BE2C (cell line): ENCODE measurements at regions not wholly inside any gene's neighbourhood (a gene's known extent, or its start where the extent isn't known, plus 50 kb on each side); places are given as distances from the start of the nearest gene placed in this dataset.
A peak's percentile ranks its signal among the peaks of the same experiment; 100 is the strongest.

Experiments
- DNase-seq: peaks from one replicate; pipeline ENCODE4 v3.0.0-alpha.2; 2020
- H3K27me3 ChIP-seq: fragments of 250-450 bp; sonication (Bioruptor Pico); 2 replicates; pipeline ENCODE4 v1.5.1; 2020; ENCODE audit warnings: mild to moderate bottlenecking
- H3K36me3 ChIP-seq: fragments of 250-450 bp; sonication (Bioruptor Pico); 2 replicates; pipeline ENCODE4 v1.5.1; 2020; ENCODE audit warnings: mild to moderate bottlenecking
- H3K4me1 ChIP-seq: fragments of 250-450 bp; sonication (Bioruptor Pico); 2 replicates; pipeline ENCODE4 v1.5.1; 2020
- H3K4me3 ChIP-seq: 2 replicates; pipeline ENCODE4 v1.5.1; 2011; ENCODE audit warnings: low read depth, low read length
- H3K9me3 ChIP-seq: fragments of 250-450 bp; sonication (Bioruptor Pico); 2 replicates; pipeline ENCODE4 v1.5.1; 2020
- CTCF ChIP-seq: IDR thresholded peaks from 2 replicates; pipeline ENCODE4 v1.5.1; 2012; ENCODE audit warnings: mild to moderate bottlenecking, low read depth, low read length

- no peaks in the 10 kb centered on the region for H3K27me3 ChIP-seq
- H3K4me3 ChIP-seq, result no peak overlapping the region
- no peaks in the 10 kb centered on the region for H3K9me3 ChIP-seq
- no peaks in the 10 kb centered on the region for H3K36me3 ChIP-seq
- DNase-seq, result peak; percentile 2
- H3K4me1 ChIP-seq, result no peaks in the 10 kb centered on the region
- TF ChIP-seq CTCF, result peak; percentile 38
These were observed 423.3 kb downstream of the MAGEE1 start for GRCh38 chrX:76850851-76851250.

DNA sequence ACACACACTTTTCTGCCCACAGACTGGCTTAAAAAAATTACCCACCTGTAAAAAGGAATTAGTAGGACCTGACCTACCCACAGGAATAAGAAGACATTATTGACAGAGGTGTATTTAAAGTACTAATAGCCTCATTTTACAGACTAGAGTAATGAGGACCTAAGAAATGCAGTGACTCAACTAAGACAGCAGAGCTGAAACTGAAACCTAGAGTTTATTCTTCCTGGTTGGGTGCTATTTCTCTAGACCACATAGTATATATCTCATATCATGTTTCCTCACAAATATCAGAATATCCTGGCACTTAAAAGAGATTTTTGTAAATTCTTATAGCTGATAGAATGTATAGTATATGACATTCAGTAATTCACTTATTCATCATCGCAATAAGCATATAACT is 435.0 kb downstream of the MAGEE1 start:
- Histone ChIP-seq H3K36me3 (no peaks in the 10 kb centered on the region), H3K27me3 (no peaks in the 10 kb centered on the region), H3K9me3 (no peaks in the 10 kb centered on the region), H3K4me3 (no peak overlapping the region), H3K4me1 (no peaks in the 10 kb centered on the region)
- DNase-seq, result no peak
- TF ChIP-seq CTCF, result no peak

DNA sequence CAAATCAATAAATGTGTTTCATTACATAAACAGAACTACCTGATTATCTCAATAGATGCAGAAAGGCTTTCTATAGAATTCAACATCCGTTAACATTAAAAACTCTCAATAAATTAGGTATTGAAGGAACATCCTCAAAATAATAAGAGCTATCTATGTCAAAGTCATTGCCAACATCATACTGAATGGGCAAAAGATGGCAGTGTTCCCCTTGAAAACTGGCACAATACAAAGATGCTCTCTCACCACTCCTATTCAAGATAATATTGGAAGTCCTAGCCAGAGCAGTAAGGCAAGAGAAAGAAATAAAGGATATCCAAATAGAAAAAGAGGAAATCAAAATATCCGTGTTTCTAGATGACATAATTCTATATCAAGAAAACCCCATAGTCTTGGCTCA is 466.4 kb downstream of the MAGEE1 start:
- H3K4me1 ChIP-seq, result no peaks in the 10 kb centered on the region
- H3K27me3 ChIP-seq, result no peaks in the 10 kb centered on the region
- no peak for DNase-seq
- H3K36me3 ChIP-seq, result no peaks in the 10 kb centered on the region
- no peak for TF ChIP-seq CTCF
- no peaks in the 10 kb centered on the region for H3K9me3 ChIP-seq
- no peak overlapping the region for H3K4me3 ChIP-seq

GRCh38 chrX:76915836-76916235 is 488.3 kb downstream of the MAGEE1 start:
- H3K9me3 ChIP-seq, result no peaks in the 10 kb centered on the region
- no peaks in the 10 kb centered on the region for H3K36me3 ChIP-seq
- no peak for TF ChIP-seq CTCF
- H3K4me3 ChIP-seq, result no peak overlapping the region
- H3K27me3 ChIP-seq, result no peaks in the 10 kb centered on the region
- no peak for DNase-seq
- no peaks in the 10 kb centered on the region for H3K4me1 ChIP-seq

- no peaks in the 10 kb centered on the region for H3K36me3 ChIP-seq
- H3K4me3 ChIP-seq, result no peak overlapping the region
- H3K9me3 ChIP-seq, result no peaks in the 10 kb centered on the region
- DNase-seq, result no peak
- no peak for TF ChIP-seq CTCF
- no peaks in the 10 kb centered on the region for H3K4me1 ChIP-seq
- no peaks in the 10 kb centered on the region for H3K27me3 ChIP-seq
These were observed 490.5 kb downstream of the MAGEE1 start for GRCh38 chrX:76918033-76918432.

GRCh38 chrX:76919761-76920160 is 492.3 kb downstream of the MAGEE1 start:
- H3K36me3 ChIP-seq, result no peaks in the 10 kb centered on the region
- no peak overlapping the region for H3K4me3 ChIP-seq
- no peak for TF ChIP-seq CTCF
- no peaks in the 10 kb centered on the region for H3K9me3 ChIP-seq
- H3K4me1 ChIP-seq, result no peaks in the 10 kb centered on the region
- no peak for DNase-seq
- no peaks in the 10 kb centered on the region for H3K27me3 ChIP-seq
